HG02798 (cell line): ENCODE measurements at regions not wholly inside any gene's neighbourhood (a gene's known extent, or its start where the extent isn't known, plus 50 kb on each side); places are given as distances from the start of the nearest gene placed in this dataset.

Source experiments
- ATAC-seq: cut with Tn5 transposase; IDR thresholded peaks from one replicate; pipeline ENCODE4 v1.9.1; 2021; ENCODE audit warnings: mild to moderate bottlenecking; ENCODE audit not compliant: unreplicated experiment, poor library complexity

DNA sequence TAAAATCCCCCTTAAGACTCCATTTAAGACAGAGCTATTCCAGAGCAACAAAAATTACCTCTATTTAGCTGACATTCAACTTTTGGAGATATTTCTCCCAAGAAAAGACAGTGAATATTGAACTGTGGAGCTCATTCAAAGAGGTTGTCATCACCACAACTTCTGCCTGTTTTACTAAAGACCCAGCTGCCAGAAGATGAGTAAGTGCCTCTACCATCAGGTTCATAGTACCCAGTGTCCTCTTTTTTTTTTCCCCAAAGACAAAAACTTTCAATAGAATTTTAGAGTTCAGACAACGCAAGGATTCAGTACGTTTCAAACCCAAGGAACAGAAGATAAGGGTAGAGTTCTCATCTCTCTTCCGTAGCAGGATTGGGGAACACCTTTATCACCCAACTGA is 461.3 kb downstream of the BCAT1 start:
- ATAC-seq: no peak

DNA sequence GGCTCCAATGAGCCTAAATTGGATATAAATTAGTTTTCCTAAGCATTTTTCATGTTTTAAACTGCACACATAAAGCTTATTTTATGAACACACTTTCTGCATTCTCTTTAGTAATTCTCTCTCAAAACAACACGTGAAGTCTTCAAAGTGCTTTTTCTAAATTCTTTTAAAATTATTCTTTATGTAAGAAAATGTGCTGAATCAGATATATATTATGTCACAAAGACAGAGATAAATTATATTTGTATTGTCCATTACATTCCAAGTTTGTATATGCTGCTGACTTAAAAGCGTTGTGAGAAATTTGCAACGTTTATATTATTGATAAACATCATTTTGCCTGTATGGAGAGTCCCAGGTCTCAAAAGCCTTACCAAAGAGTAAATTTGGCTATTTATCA is 465.2 kb downstream of the BCAT1 start:
- no peak for ATAC-seq

GRCh38 chr12:24482882-24483604 is 465.9 kb downstream of the BCAT1 start:
- no peak for ATAC-seq

DNA sequence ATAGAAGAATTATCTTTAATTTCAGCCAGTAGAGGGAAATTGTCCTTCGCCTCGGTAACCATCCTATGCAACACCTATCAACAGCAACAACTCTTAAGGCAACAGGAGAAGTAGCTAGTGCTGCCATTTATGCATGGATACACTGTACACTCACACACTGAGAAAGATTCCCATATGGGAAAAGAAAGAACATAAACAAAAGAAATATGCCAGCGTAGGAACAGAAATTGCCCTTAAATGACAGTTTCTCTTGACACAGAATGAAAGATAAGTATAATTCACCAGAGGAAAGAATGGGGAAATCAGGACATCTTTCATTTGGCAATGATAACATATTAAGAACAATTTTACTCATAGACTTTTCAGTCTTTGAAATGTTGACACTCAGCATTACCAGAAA is 466.9 kb downstream of the BCAT1 start:
- ATAC-seq: no peak

GRCh38 chr12:24480766-24481449 is 468.0 kb downstream of the BCAT1 start:
- no peak for ATAC-seq

DNA sequence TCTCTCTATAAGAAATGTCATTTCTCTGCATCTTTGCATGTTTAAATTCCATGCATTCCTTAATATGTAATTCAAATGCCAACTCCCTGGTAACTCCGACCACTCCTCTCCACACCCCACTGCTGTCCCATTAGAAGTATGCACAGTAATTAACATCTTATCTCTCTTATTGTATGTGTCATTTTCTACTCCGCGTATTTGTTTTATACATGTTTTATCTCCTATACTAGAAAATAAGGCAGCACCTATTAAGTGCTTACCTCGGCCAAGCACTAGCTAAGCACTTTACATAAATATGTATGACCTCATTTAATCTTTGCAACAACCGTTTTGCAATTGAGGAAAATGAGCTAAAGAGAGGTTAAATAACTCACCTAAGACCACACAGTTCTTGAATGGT is 469.8 kb downstream of the BCAT1 start:
- no peak for ATAC-seq

DNA sequence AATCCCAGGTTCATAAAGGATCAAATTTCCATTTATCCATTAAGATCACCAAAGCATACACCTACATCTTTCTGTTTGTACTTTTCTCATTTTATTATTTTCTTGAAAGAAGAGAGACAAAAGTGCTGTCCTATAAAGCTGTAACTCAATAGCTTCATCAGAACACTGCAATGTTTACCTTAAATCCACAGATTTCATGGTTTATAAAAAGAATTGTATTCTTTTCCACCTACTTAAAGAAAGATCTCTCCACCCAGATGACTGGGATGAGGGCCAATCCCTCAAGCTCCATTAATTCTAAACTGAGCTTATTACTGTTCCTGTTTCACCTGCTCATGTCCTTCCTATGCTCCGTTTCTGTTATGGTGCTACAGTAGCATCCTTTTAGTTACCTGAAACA is 470.6 kb downstream of the BCAT1 start:
- no peak for ATAC-seq

- ATAC-seq: no peak
Measured at GRCh38 chr12:24476310-24476709, 472.6 kb downstream of the BCAT1 start.

DNA sequence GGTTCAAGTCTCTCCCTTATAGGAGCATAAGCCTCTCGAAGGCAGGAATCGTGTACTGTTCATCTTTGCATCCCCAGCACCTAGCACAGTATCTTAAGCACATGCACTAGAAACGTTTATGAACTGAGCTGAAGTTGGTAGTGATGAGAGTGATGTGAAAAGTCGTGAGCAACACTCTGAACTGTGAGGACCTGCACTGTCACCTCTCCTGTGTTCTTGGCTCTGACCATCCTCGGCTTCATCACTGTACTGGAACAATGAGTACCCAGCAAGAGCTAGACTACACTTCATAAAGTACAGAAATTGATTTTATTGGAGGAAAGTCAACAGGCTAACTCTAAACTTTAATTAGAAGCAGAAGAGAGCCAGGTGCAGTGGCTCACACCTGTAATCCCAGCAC is 473.6 kb downstream of the BCAT1 start:
- ATAC-seq: no peak

DNA sequence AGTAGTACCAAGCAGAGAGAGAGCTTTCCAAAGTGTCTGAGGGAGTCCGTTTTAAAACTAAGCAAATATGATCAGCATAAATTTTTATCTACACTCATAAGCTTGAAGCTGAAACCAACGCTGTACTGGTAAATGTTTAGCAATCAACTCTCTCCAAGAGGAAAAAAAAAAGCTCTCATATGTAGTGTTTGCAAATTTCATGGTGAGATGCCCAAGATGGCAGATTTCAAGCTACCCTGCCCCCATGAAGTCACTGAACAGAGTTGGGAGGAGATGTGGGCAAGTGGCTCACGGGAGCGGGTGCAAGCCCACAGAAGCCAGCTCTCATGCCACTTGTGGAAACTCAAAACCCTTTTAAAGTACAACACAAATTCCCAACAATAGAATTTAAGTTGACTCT is 475.8 kb downstream of the BCAT1 start:
- no peak for ATAC-seq

DNA sequence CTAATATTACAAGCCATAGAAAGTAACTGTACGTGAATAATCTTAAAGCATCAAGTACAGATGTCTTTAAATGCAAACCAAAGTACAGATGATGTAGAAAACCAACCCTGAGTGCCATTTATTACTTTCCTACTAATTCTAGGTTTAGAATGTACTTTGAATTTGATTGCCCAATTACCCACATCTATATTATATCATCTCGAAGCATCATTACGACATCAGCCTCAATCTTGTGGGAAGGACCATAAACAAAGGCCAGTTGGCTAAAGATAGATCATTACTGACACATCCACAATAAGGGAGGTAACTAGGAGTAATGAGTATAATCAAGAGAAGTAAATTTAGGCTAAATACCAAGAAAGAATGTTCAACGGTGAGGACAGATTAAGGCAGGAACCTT is 478.9 kb downstream of the BCAT1 start:
- no peak for ATAC-seq

- no peak for ATAC-seq
Measured at GRCh38 chr12:24469089-24469488, 479.8 kb downstream of the BCAT1 start.

DNA sequence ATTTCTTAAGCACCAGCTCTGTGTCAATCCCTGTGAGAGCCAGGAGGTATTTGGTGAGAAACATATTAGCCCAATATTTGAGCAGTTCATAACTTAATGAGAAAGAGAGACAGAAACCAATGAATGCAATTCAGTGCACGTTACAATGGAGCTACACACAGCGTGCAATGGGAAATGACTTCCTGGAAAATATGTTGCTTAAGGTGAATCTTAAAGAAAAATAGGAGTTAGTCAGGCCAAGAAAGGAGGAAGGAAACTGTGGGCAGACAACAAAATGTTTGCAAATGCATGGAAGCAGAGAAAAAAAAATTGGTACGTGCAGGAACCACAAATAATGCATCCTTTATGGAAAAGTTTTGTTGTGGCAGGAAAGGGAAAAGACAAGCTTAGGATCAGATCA is 481.7 kb downstream of the BCAT1 start:
- no peak for ATAC-seq

- no peak for ATAC-seq
Measured at GRCh38 chr12:24463375-24463774, 485.5 kb downstream of the BCAT1 start.

DNA sequence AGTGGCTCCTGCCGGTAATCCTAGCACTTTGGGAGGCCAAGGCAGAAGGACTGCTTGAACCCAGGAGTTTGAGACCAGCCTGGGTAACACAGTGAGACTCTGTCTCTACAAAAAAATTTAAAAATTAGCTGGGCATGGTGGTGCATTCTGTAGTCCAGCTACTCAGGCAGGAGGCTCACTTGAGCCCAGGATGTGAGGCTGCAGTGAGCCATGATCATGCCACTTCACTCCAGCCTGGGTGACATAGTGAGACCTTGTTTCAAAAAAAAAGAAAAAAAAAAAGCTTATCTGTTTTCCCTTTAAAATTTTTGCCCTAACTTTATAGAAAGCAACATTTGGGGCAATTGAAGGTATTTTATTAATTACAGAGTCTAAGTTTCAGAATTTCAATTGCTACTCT is 486.0 kb downstream of the BCAT1 start:
- no peak for ATAC-seq

DNA sequence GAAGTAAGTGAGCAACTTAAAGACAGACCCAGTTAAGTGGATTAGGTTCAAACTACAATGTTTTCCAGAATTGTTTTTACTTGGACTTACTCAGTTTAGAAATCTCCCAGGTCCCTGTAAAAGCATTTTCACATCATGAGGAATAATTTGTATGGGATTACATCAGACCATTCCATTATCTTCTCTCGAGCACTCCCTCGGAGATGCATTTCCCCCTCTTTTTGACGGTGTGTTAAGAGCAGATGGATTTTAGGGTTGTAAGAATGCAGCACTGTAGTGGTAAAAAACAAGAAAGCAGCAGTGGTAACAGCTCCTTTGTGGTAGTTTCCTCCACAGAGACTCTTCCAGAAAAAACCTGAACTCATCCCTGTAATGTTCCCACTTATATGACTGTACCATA is 488.4 kb downstream of the BCAT1 start:
- no peak for ATAC-seq

- no peak for ATAC-seq
Measured at GRCh38 chr12:24460099-24460498, 488.8 kb downstream of the BCAT1 start.

DNA sequence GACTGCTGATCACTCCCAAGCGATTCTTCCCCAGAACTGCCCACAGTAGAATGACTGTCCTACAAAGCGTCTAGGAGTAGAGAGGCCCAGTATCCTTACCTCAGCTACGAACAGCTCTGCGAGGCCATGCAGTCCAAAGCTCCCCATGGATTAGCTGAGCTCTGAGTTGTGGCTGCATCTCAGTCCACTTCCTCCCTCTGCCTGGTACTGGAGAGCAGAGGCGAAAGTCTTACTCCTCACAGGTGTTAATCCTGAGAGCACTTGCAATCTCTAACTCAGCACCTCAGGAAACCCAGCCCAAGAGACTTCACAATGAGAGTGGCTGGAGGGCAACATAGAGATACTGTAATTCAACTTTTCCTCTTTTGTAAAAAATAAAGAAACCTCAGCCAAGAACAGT is 493.1 kb downstream of the BCAT1 start:
- ATAC-seq: no peak

GRCh38 chr12:24447678-24448077 is 498.2 kb upstream of the SOX5 start:
- no peak for ATAC-seq

DNA sequence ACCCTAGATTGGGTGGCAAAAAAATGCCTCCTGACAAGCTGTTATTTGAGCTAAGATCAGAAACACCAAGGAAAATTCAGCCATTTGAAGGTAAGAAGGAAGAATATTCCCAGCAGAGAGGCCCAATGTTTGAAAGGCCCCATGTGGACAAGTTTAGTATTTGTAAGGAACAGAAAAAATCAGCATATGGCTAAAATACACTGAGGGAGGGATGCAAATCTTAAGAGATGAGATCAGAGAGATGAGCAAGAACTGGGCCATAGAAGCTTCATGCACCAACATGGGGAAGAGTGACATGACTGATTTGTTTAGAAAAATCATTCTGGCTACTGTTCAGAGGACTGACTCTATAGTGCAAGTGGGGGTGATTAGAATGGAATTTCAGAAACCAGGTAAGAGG is 496.8 kb upstream of the SOX5 start:
- ATAC-seq: no peak

- no peak for ATAC-seq
Measured at GRCh38 chr12:24444634-24445033, 495.2 kb upstream of the SOX5 start.

DNA sequence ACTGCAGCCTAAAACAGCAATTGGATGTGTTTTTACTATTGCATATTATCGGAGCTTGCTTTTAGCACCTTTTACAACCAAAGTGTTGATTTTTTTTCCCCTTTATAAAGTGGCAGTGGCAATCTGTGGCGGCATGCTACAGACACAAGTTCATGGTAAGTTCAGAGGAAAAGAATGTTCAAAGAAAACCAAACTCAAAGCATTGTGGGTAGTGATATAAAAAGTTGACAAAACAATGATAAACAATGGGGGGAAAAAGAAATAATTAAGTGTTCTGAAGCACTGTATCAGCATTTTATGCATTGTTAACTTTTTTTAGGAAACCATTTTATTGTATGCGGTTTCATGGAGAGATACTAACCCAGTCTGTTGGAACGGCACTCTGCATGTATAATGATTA is 492.0 kb upstream of the SOX5 start:
- no peak for ATAC-seq
